H1 (cell line): ENCODE measurements at regions not wholly inside any gene's neighbourhood (a gene's known extent, or its start where the extent isn't known, plus 50 kb on each side); places are given as distances from the start of the nearest gene placed in this dataset.

Experiments used
- CTCF ChIA-PET: fragments of 300-600 bp; sonication (Branson Sonifier 250); formaldehyde crosslinking; loops from one replicate; lab custom pipeline; 2021; ENCODE audit not compliant: partially characterized antibody; lab: Charles Lee
- POLR2A ChIA-PET: fragments of 300-600 bp; sonication (Branson Sonifier 250); formaldehyde crosslinking; loops from one replicate; lab custom pipeline; 2021; ENCODE audit warnings: inconsistent platforms; ENCODE audit not compliant: partially characterized antibody; lab: Charles Lee
- DNase-seq, 2 experiments: peaks; one replicate each; pipeline versions ENCODE4 v3.0.0 to v3.0.0-alpha.2; 2010 to 2022; ENCODE audit warnings: low spot score in 2 of 2, low read depth in 1 of 2, mixed read lengths in 1 of 2
- FAIRE-seq: peaks from 2 replicates; lab custom pipeline; 2011; peaks lifted over from hg19 to GRCh38; lab: Jason Lieb, UNC
- H2AFZ ChIP-seq: 2 replicates; pipeline ENCODE4 v1.8.1; 2012; ENCODE audit warnings: low read length, inconsistent platforms
- H2AK5ac ChIP-seq: 2 replicates; pipeline ENCODE4 v1.6.1; 2013; ENCODE audit warnings: low read depth, low read length
- H2BK120ac ChIP-seq: replicated peaks from 2 replicates; pipeline ENCODE3; 2013; ENCODE audit warnings: low read depth, low read length, inconsistent platforms
- H2BK12ac ChIP-seq: 2 replicates; pipeline ENCODE4 v1.6.1; 2013; ENCODE audit warnings: low read depth, low read length
- H2BK15ac ChIP-seq: 2 replicates; pipeline ENCODE4 v1.6.1; 2013; ENCODE audit warnings: low read length
- H2BK20ac ChIP-seq: 2 replicates; pipeline ENCODE4 v1.6.1; 2013; ENCODE audit warnings: low read length
- H2BK5ac ChIP-seq: 2 replicates; pipeline ENCODE4 v1.6.1; 2013; ENCODE audit warnings: low read depth, low read length
- H3K14ac ChIP-seq: 2 replicates; pipeline ENCODE4 v1.6.1; 2013; ENCODE audit warnings: inconsistent platforms; ENCODE audit not compliant: insufficient read length
- H3K18ac ChIP-seq: 2 replicates; pipeline ENCODE4 v1.6.1; 2013; ENCODE audit warnings: low read length; ENCODE audit errors: extremely low read depth
- H3K23ac ChIP-seq: 2 replicates; pipeline ENCODE4 v1.6.1; 2013; ENCODE audit warnings: inconsistent platforms; ENCODE audit not compliant: insufficient read length
- H3K23me2 ChIP-seq: 2 replicates; pipeline ENCODE4 v1.6.1; 2013; ENCODE audit warnings: low read depth, low read length
- H3K27ac ChIP-seq: 2 replicates; pipeline ENCODE4 v1.6.1; 2011; ENCODE audit warnings: low read depth, low read length, inconsistent platforms
- H3K27me3 ChIP-seq, 4 experiments: replicated peaks in 1 of 4; 1 replicate in 1 of 4; 2 replicates in 3 of 4; pipeline versions ENCODE4 v1.6.1 to v1.8.1; 2011 to 2013; ENCODE audit warnings: low read length in 3 of 4, mild to moderate bottlenecking in 3 of 4, inconsistent platforms in 2 of 4, mixed read lengths in 2 of 4, moderate library complexity in 1 of 4; ENCODE audit not compliant: control insufficient read depth in 3 of 4, insufficient read depth in 3 of 4; ENCODE audit errors: extremely low read depth in 1 of 4
- H3K36me3 ChIP-seq, 4 experiments: 2 replicates each; pipeline versions ENCODE4 v1.6.1 to v1.8.1; 2011 to 2013; ENCODE audit warnings: mild to moderate bottlenecking in 4 of 4, low read length in 3 of 4, moderate library complexity in 2 of 4, control low read depth in 1 of 4, inconsistent platforms in 1 of 4; ENCODE audit not compliant: insufficient read depth in 4 of 4, control insufficient read depth in 2 of 4
- H3K4ac ChIP-seq: replicated peaks from 2 replicates; pipeline ENCODE3; 2013; ENCODE audit warnings: low read length, low read depth, mixed read lengths, inconsistent platforms; ENCODE audit not compliant: insufficient read length
- H3K4me1 ChIP-seq, 4 experiments: replicated peaks in 1 of 4; 1 replicate in 1 of 4; 2 replicates in 3 of 4; pipeline versions ENCODE4 v1.6.1 to v1.8.1; 2011 to 2013; ENCODE audit warnings: low read length in 3 of 4, inconsistent platforms in 2 of 4, mixed read lengths in 1 of 4; ENCODE audit not compliant: insufficient read depth in 4 of 4, control insufficient read depth in 3 of 4
- H3K4me2 ChIP-seq, 2 experiments: 2 replicates each; pipeline versions ENCODE4 v1.6.1 to v1.8.1; 2011 to 2013; ENCODE audit warnings: low read depth in 2 of 2, low read length in 2 of 2, control low read depth in 1 of 2, inconsistent platforms in 1 of 2, mild to moderate bottlenecking in 1 of 2; ENCODE audit not compliant: insufficient read depth in 1 of 2
- H3K4me3 ChIP-seq, 4 experiments: fragments of 200-600, 300-600 bp in 1 of 4; sonication (generic), shearing (Covaris generic), sonication (Bioruptor Twin) in 1 of 4; 2 replicates each; pipeline versions ENCODE4 v1.5.1 to v1.8.1; 2011 to 2016; ENCODE audit warnings: low read length in 4 of 4, low read depth in 3 of 4, control low read depth in 2 of 4, inconsistent platforms in 2 of 4, mild to moderate bottlenecking in 2 of 4, mixed read lengths in 1 of 4, moderate library complexity in 1 of 4; ENCODE audit not compliant: insufficient read depth in 2 of 4; ENCODE audit errors: extremely low read depth in 1 of 4
- H3K56ac ChIP-seq: replicated peaks from 2 replicates; pipeline ENCODE3; 2013; ENCODE audit warnings: low read depth, mild to moderate bottlenecking, mixed read lengths, low read length, inconsistent platforms; ENCODE audit not compliant: insufficient read length
- H3K79me1 ChIP-seq: 2 replicates; pipeline ENCODE4 v1.6.1; 2013; ENCODE audit warnings: low read depth, low read length, control low read depth
- H3K79me2 ChIP-seq, 2 experiments: 2 replicates each; pipeline versions ENCODE4 v1.6.1 to v1.8.1; 2012 to 2013; ENCODE audit warnings: low read length in 2 of 2, mild to moderate bottlenecking in 2 of 2, inconsistent platforms in 1 of 2; ENCODE audit not compliant: insufficient read depth in 2 of 2, control insufficient read depth in 1 of 2
- H3K9ac ChIP-seq, 4 experiments: replicated peaks in 1 of 4; 1 replicate in 1 of 4; 2 replicates in 3 of 4; pipeline versions ENCODE4 v1.6.1 to v1.8.1; 2011 to 2013; ENCODE audit warnings: low read depth in 3 of 4, low read length in 3 of 4, control low read depth in 2 of 4, mild to moderate bottlenecking in 2 of 4, moderate library complexity in 2 of 4, inconsistent platforms in 1 of 4; ENCODE audit errors: extremely low read depth in 1 of 4
- H3K9me3 ChIP-seq, 2 experiments: 2 replicates each; pipeline versions ENCODE4 v1.6.1 to v1.8.1; 2012 to 2013; ENCODE audit warnings: mild to moderate bottlenecking in 2 of 2, moderate library complexity in 2 of 2, control low read depth in 1 of 2, inconsistent platforms in 1 of 2, low read depth in 1 of 2, low read length in 1 of 2, mixed read lengths in 1 of 2; ENCODE audit not compliant: insufficient read depth in 2 of 2
- H4K20me1 ChIP-seq, 2 experiments: replicated peaks in 1 of 2; 2 replicates each; pipeline versions ENCODE3 to v1.8.1; 2011 to 2013; ENCODE audit warnings: inconsistent platforms in 2 of 2, low read length in 2 of 2, mild to moderate bottlenecking in 1 of 2; ENCODE audit not compliant: insufficient read depth in 2 of 2, control insufficient read depth in 1 of 2
- H4K5ac ChIP-seq: 2 replicates; pipeline ENCODE4 v1.6.1; 2013; ENCODE audit warnings: low read length, low read depth, mixed read lengths, inconsistent platforms; ENCODE audit not compliant: insufficient read length
- H4K8ac ChIP-seq: 2 replicates; pipeline ENCODE4 v1.8.0; 2013; ENCODE audit warnings: mild to moderate bottlenecking, moderate library complexity, low read length, inconsistent platforms; ENCODE audit not compliant: insufficient read depth; ENCODE audit errors: extremely low read depth
- H4K91ac ChIP-seq: replicated peaks from 2 replicates; pipeline ENCODE3; 2013; ENCODE audit warnings: low read length, mixed read lengths, inconsistent platforms; ENCODE audit not compliant: insufficient read length
- CREB1 ChIP-seq: IDR thresholded peaks from 2 replicates; pipeline ENCODE4 v1.6.1; 2012; ENCODE audit warnings: inconsistent platforms
- FOSL1 ChIP-seq: IDR thresholded peaks from 2 replicates; pipeline ENCODE4 v1.6.1; 2011; ENCODE audit warnings: mild to moderate bottlenecking, low read depth, low read length, moderate library complexity; ENCODE audit not compliant: insufficient read depth
- YY1 ChIP-seq: IDR thresholded peaks from 2 replicates; pipeline ENCODE4 v1.6.1; 2011; ENCODE audit warnings: low read depth, mild to moderate bottlenecking, low read length
- WGBS, 2 experiments: shearing (Covaris generic) in 1 of 2; methylation state at CpG; one replicate each; pipeline versions ENCODE4 v1.1.6 to v1.1.7; 2013 to 2015; ENCODE audit warnings: low lambda C conversion rate in 2 of 2, mixed read lengths in 2 of 2, inconsistent platforms in 1 of 2, low coverage in 1 of 2, missing lambda C conversion rate in 1 of 2; ENCODE audit not compliant: insufficient replicate concordance in 2 of 2, insufficient coverage in 1 of 2, insufficient read length in 1 of 2; ENCODE audit errors: extremely low coverage in 1 of 2, missing lambda C conversion rate in 1 of 2; 5-methylcytosine and 5-hydroxymethylcytosine counted together

DNA sequence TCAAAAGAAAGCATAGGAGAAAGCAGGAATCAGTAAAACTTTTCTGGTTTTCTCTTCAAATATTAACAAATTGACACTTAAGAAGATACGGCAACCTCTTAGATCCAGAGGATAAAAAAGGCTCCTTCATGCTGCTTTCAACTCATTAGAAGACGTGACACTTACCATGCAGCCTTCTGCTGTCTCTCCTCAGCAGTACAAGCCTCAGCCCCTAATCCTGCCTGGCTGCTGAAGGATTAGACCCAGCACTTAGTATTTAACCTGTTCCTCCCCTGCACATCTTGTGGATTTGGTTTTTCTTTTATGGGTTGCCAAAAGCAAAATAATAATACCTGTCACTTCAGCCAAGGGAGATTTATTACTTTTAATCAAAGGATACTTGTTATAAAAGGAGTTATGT, 108.4 kb downstream of the LYZL1 start:
- Histone ChIP-seq H4K8ac (no peak overlapping the region), H3K79me1 (no peaks in the 10 kb centered on the region), H2AK5ac (no peak overlapping the region), H4K5ac (no peak overlapping the region), H2BK5ac (no peak overlapping the region), H2BK120ac (no peak overlapping the region), H3K56ac (no peak overlapping the region), H2BK20ac (no peak overlapping the region), H2AFZ (no peak overlapping the region), H4K91ac (no peak overlapping the region), H3K14ac (no peak overlapping the region), H3K23ac (no peak overlapping the region), H2BK12ac (no peak overlapping the region), H3K18ac (no peak overlapping the region), H3K79me2 (no peaks in the 10 kb centered on the region), H4K20me1 (no peaks in the 10 kb centered on the region), H3K23me2 (no peaks in the 10 kb centered on the region), H3K9ac (no peak overlapping the region), H3K4me3 (no peak overlapping the region), H3K4me1 (no peaks in the 10 kb centered on the region), H2BK15ac (no peak overlapping the region), H3K4ac (no peak overlapping the region), H3K27ac (no peak overlapping the region), H3K4me2 (no peak overlapping the region), H3K9me3 (peaks cover 0 to 2% of the 10 kb centered on the region in 2 experiments; a peak in 2 of 4 replicates), H3K36me3 (no peaks in the 10 kb centered on the region), H3K27me3 (no peaks in the 10 kb centered on the region)
- DNase-seq, result no peak
- peak; percentile 7 for FAIRE-seq
- TF ChIP-seq FOSL1 (no peak), CREB1 (no peak), YY1 (no peak)
- 91% methylated on average over 2 of the region's 2 CpGs; no CpG with 5 or more reads in 1 of the 2 experiments for WGBS, 2 experiments
- ChIA-PET POLR2A (no interaction called here), CTCF (interaction anchor here (0.6 kb wide), 1 partner anchor 11 kb away, joined by 3 read pairs; no protein-coding TSS in a partner anchor)
